ENCODE measurements at regions not wholly inside any gene's neighbourhood (a gene's known extent, or its start where the extent isn't known, plus 50 kb on each side); places are given as distances from the start of the nearest gene placed in this dataset.
"Not testable (repeated sequence)": the region's sequence is repeated elsewhere in the genome, so short reads cannot be mapped to it uniquely, and the experiment has no call there.

DNA sequence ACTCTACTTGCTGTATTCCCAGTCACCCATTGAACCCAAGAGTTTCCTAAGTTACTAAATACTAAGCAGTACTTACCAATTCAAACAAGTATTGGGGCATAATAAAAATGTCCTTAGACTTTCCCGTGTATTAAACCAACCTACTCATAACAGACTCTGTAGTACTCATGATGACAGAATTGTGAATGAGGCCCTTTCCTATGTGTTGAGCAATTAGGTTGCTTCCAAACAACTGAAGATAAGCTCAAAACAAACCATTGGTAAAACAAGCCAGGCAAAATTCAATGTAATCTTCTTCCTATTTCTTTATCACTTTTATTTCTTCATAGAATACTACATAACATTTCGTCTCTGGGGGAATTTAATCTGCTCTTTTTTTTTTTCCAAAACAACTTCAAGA lies 106.5 kb upstream of the ANK3 start:
- H3K4me1 Mint-ChIP-seq: no peaks in the 10 kb centered on the region
- H3K9me3 Mint-ChIP-seq: no peaks in the 10 kb centered on the region
- DNase-seq (no peak), ATAC-seq (ENCODE audit: low read depth) (no peak)
- no peak overlapping the region for H3K27ac Mint-ChIP-seq
- H3K36me3 Mint-ChIP-seq: no peaks in the 10 kb centered on the region
- H3K4me3 Mint-ChIP-seq: no peak overlapping the region
- H3K27me3 Mint-ChIP-seq: no peaks in the 10 kb centered on the region
- POLR2A ChIA-PET: no interaction called here

GRCh38 chr10:60495338-60496055 lies 105.8 kb upstream of the ANK3 start:
- Mint-ChIP-seq H3K27ac (no peak overlapping the region), H3K36me3 (no peaks in the 10 kb centered on the region), H3K4me3 (no peak overlapping the region), H3K9me3 (no peaks in the 10 kb centered on the region), H3K4me1 (no peaks in the 10 kb centered on the region), H3K27me3 (no peaks in the 10 kb centered on the region)
- no peak for ATAC-seq (ENCODE audit: low read depth)
- POLR2A ChIA-PET: no interaction called here
- DNase-seq: no peak

- H3K4me3 Mint-ChIP-seq: no peak overlapping the region
- ATAC-seq (ENCODE audit: low read depth) (no peak), DNase-seq (no peak)
- POLR2A ChIA-PET: no interaction called here
- no peaks in the 10 kb centered on the region for H3K4me1 Mint-ChIP-seq
- H3K27me3 Mint-ChIP-seq: no peaks in the 10 kb centered on the region
- no peaks in the 10 kb centered on the region for H3K36me3 Mint-ChIP-seq
- H3K9me3 Mint-ChIP-seq: no peaks in the 10 kb centered on the region
- no peak overlapping the region for H3K27ac Mint-ChIP-seq
These were observed 105.1 kb upstream of the ANK3 start for GRCh38 chr10:60494774-60495173.

DNA sequence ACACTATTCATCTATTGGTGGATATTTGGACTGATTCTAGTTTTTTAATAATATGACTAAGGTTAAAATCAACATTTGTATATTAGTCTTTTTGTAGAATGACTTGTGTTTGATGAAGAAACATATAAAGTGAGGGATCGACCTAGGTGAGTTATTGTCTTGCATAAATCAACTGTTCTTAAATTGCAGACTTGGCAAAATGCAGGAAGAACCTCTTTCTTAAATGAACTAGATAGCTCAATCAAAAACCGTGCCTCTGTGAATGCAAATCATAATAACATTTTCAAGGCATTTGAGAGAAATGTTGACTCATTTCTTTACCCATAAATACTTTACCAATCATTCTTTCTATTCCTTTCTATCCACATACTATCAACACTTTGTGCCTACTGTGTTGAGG lies 101.5 kb upstream of the ANK3 start:
- H3K36me3 Mint-ChIP-seq: no peaks in the 10 kb centered on the region
- ATAC-seq (ENCODE audit: low read depth) (no peak), DNase-seq (no peak)
- H3K4me3 Mint-ChIP-seq: no peak overlapping the region
- H3K27me3 Mint-ChIP-seq: no peaks in the 10 kb centered on the region
- H3K27ac Mint-ChIP-seq: no peak overlapping the region
- no peaks in the 10 kb centered on the region for H3K9me3 Mint-ChIP-seq
- H3K4me1 Mint-ChIP-seq: no peaks in the 10 kb centered on the region
- POLR2A ChIA-PET: no interaction called here

GRCh38 chr10:60490013-60490412 lies 100.3 kb upstream of the ANK3 start:
- ATAC-seq (ENCODE audit: low read depth): no peak
- H3K4me3 Mint-ChIP-seq: no peak overlapping the region
- no peak overlapping the region for H3K27ac Mint-ChIP-seq
- no peaks in the 10 kb centered on the region for H3K36me3 Mint-ChIP-seq
- H3K9me3 Mint-ChIP-seq: no peaks in the 10 kb centered on the region
- no peaks in the 10 kb centered on the region for H3K27me3 Mint-ChIP-seq
- no peaks in the 10 kb centered on the region for H3K4me1 Mint-ChIP-seq
- DNase-seq: no peak
- POLR2A ChIA-PET: no interaction called here

DNA sequence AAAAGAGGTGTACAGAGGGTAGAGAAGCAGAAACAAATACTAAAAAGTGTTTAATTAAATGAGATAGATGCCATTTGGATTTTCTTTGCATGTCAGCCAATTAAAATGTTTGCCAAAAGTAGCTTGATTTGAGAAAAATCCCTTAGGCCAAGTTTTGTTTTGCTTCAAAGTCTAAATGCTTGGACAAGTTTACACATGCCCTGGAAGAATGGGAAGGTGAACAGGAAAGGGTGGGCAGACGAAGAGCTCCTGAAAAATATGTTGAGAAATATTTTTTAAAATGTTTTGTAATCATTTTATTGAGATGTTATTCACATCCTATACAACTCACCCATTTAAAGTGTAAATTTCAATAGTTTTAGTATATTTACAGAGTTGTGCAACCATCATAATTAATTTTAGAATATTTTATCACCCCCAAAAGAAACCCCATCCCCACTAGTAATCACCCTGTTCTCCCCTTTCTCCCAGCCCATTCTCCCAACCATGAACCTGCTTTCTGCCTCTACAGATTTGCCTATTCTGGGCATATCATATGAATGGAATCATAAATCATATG lies 98.5 kb upstream of the ANK3 start:
- Mint-ChIP-seq H3K36me3 (no peaks in the 10 kb centered on the region), H3K27ac (no peak overlapping the region), H3K27me3 (no peaks in the 10 kb centered on the region), H3K9me3 (no peaks in the 10 kb centered on the region), H3K4me3 (no peak overlapping the region), H3K4me1 (no peaks in the 10 kb centered on the region)
- no peak for ATAC-seq (ENCODE audit: low read depth)
- POLR2A ChIA-PET: interaction anchor here (0.7 kb wide), 1 partner anchor 823 kb away, joined by 3 read pairs; no protein-coding TSS in a partner anchor
- DNase-seq: no peak

DNA sequence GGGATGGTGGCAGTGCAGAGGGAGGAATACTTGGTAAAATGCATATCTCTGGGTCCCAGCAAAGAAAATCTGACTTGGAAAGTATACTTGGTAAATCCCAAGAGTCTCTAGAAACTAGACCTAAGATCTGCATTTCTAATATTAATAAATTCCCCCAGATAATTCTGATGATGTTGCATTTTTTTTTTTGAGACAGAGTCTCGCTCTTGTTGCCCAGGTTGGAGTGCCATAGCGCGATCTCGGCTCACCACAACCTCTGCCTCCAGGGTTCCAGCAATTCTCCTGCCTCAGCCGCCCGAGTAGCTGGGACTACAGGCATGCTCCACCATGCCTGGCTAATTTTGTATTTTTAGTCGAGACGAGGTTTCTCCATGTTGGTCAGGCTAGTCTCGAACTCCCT lies 97.9 kb upstream of the ANK3 start:
- Mint-ChIP-seq H3K9me3 (no peaks in the 10 kb centered on the region), H3K4me1 (no peaks in the 10 kb centered on the region), H3K36me3 (no peaks in the 10 kb centered on the region), H3K27me3 (no peaks in the 10 kb centered on the region), H3K27ac (no peak overlapping the region), H3K4me3 (no peak overlapping the region)
- POLR2A ChIA-PET: interaction anchor here (0.7 kb wide), 1 partner anchor 822 kb away, joined by 3 read pairs; no protein-coding TSS in a partner anchor
- DNase-seq: no peak
- ATAC-seq (ENCODE audit: low read depth): no peak

DNA sequence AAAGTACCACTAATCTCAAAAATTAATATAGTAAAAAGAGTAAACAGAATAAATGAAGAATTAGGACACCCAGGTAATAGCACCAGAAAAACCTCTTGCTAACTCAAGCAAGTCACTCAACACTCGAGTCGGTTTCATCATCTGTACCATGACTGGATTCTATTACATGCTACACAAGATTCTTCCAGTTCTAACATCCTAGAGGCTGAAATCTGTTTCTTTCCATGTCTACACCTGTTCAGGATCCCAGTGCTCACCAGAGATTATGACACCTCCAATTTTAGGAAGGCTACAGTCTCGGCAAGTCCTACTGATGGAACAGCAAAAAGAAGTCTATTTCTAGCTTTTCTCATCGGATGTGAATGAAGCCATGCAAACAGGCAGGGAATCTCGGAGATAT lies 95.3 kb upstream of the ANK3 start:
- H3K9me3 Mint-ChIP-seq: no peaks in the 10 kb centered on the region
- H3K4me1 Mint-ChIP-seq: no peaks in the 10 kb centered on the region
- POLR2A ChIA-PET: no interaction called here
- H3K36me3 Mint-ChIP-seq: no peaks in the 10 kb centered on the region
- no peaks in the 10 kb centered on the region for H3K27me3 Mint-ChIP-seq
- no peak overlapping the region for H3K4me3 Mint-ChIP-seq
- H3K27ac Mint-ChIP-seq: no peak overlapping the region
- no peak for ATAC-seq (ENCODE audit: low read depth)
- no peak for DNase-seq

DNA sequence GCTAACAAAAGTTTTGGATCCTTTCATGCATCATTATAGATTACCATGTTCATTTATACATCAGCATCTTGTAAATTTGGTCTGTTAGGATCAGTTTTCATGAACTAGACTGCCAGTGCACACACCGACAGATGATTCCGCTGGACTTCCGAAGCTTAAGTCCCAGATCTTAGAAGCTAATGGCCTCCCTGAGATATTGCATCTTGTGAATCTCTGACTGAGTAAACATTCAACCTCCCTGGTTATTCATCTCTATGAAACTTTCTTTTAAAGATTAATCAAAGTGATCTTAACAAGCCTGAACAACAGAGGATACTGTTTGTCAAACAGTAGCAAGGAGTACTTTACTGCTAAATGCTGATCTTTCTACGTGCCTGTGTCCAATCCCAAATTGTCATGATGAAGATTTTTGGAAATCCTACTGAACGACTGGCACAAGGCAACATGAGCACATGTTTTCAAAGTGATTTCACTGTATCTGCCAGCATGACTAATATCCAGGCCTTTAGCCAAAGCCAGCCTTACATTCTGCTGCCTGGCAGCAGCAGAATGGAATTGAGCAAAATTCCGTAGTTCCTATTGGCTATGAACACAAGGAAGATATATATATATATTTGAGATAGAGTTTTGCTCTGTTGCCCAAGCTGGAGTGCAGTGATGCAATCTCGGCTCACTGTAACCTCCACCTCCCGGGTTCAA lies 91.3 kb upstream of the ANK3 start:
- ATAC-seq (ENCODE audit: low read depth) (no peak), DNase-seq (no peak)
- Mint-ChIP-seq H3K36me3 (no peaks in the 10 kb centered on the region), H3K9me3 (no peaks in the 10 kb centered on the region), H3K27me3 (no peaks in the 10 kb centered on the region), H3K4me3 (no peak overlapping the region), H3K4me1 (no peaks in the 10 kb centered on the region), H3K27ac (no peak overlapping the region)
- POLR2A ChIA-PET: no interaction called here

DNA sequence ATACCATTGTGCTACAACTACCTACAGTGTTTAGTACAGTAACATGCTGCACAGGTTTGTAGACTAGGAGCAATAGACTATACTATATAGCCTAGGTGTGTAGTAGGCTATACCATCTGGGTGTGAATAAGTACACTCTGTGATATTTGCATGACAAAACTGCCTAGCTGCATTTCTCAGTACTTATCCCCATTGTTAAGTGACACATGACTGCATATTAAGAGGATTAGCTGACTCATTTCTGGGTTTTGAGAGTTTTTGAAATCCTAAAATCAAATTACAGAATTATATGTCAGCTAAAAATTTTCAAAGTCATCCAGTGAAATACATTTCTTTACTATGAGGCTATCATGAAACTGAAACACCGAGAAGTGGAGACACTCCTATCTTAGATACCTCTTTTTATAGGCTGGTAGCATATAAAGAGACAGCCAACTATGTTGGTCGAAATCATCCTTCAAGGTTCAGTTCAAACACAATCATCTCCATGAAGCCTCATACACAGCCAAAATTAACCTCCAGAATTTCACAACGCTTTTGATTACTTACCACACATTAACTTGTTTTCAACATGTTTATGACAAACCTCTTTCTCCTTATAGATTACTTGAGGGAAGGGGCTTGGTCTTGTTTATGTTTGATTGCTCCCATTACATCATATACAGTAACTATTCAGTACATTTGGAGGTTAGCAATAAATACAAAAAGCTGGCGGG lies 89.8 kb upstream of the ANK3 start:
- POLR2A ChIA-PET: no interaction called here
- no peaks in the 10 kb centered on the region for H3K4me1 Mint-ChIP-seq

DNA sequence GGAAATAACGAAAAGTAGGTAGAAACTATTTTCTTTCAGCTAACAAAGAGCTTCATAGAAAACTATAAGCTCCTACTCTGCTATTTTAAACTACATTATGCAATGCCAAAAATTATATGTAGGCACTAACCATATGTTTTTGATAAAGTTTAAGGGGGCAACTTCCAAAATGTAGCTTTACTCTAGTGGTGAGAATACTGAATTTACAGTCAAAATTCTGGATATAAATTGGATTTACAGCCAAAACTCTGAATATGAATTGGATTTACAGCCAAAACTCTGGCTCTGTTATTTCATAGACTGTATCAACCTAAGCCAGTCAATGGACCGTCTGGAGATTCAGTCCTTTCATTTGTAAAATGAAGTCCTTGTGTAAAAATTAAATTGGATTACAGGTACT lies 86.8 kb upstream of the ANK3 start:
- no peak overlapping the region for H3K27ac Mint-ChIP-seq
- no peaks in the 10 kb centered on the region for H3K36me3 Mint-ChIP-seq
- ATAC-seq (ENCODE audit: low read depth): no peak
- no peak for DNase-seq
- POLR2A ChIA-PET: no interaction called here
- H3K4me3 Mint-ChIP-seq: no peak overlapping the region
- H3K27me3 Mint-ChIP-seq: peaks cover 3% of the 10 kb centered on the region
- no peaks in the 10 kb centered on the region for H3K9me3 Mint-ChIP-seq
- no peaks in the 10 kb centered on the region for H3K4me1 Mint-ChIP-seq

More for the DNA sequence above, 89.8 kb upstream of the ANK3 start:
- H3K9me3 Mint-ChIP-seq: no peaks in the 10 kb centered on the region
- no peak overlapping the region for H3K4me3 Mint-ChIP-seq
- H3K27me3 Mint-ChIP-seq: no peaks in the 10 kb centered on the region
- H3K27ac Mint-ChIP-seq: no peak overlapping the region
- no peaks in the 10 kb centered on the region for H3K36me3 Mint-ChIP-seq
- DNase-seq: no peak
- ATAC-seq (ENCODE audit: low read depth): no peak

GRCh38 chr10:60473557-60473956 lies 83.9 kb upstream of the ANK3 start:
- POLR2A ChIA-PET: no interaction called here
- Mint-ChIP-seq H3K4me1 (no peaks in the 10 kb centered on the region), H3K9me3 (no peaks in the 10 kb centered on the region), H3K27ac (no peak overlapping the region), H3K36me3 (no peaks in the 10 kb centered on the region), H3K27me3 (peaks cover 3% of the 10 kb centered on the region), H3K4me3 (no peak overlapping the region)
- DNase-seq (no peak), ATAC-seq (ENCODE audit: low read depth) (no peak)

- POLR2A ChIA-PET: no interaction called here
- no peaks in the 10 kb centered on the region for H3K9me3 Mint-ChIP-seq
- H3K27me3 Mint-ChIP-seq: peaks cover 3% of the 10 kb centered on the region
- no peaks in the 10 kb centered on the region for H3K4me1 Mint-ChIP-seq
- H3K27ac Mint-ChIP-seq: no peak overlapping the region
- no peak overlapping the region for H3K4me3 Mint-ChIP-seq
- DNase-seq: no peak
- no peaks in the 10 kb centered on the region for H3K36me3 Mint-ChIP-seq
- ATAC-seq (ENCODE audit: low read depth): no peak
These were observed 80.4 kb upstream of the ANK3 start for GRCh38 chr10:60470091-60470490.

DNA sequence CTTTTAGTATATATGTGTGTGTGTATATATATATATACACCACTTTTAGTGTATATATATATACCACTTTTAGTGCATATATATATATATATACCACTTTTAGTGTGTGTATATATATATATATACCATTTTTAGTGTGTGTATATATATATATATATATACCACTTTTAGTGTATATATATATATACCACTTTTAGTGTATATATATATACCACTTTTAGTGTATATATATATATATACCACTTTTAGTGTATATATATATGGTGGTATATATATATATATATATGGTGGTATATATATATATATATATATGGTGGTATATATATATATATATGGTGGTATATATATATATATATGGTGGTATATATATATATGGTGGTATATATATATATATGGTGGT lies 79.5 kb upstream of the ANK3 start:
- DNase-seq; ATAC-seq (ENCODE audit: low read depth); H3K4me1 Mint-ChIP-seq; H3K27me3 Mint-ChIP-seq; POLR2A ChIA-PET; H3K27ac Mint-ChIP-seq; H3K4me3 Mint-ChIP-seq; H3K9me3 Mint-ChIP-seq; H3K36me3 Mint-ChIP-seq: not testable (repeated sequence)
